RWPE2 (cell line): ENCODE measurements at regions not wholly inside any gene's neighbourhood (a gene's known extent, or its start where the extent isn't known, plus 50 kb on each side); places are given as distances from the start of the nearest gene placed in this dataset.

ENCODE experiments used
- ATAC-seq: fragments of 200-7000 bp; cut with Tn5 transposase; 3 replicates; pipeline ENCODE4 v1.9.1; 2021; ENCODE audit warnings: low read depth
- DNase-seq: peaks from one replicate; pipeline ENCODE4 v3.0.0-alpha.2; 2020; ENCODE audit warnings: low spot score
- H3K27ac ChIP-seq: fragments of 450-650 bp; 2 replicates; pipeline ENCODE4 v1.5.1; 2017; ENCODE audit warnings: mild to moderate bottlenecking; ENCODE audit not compliant: poor library complexity, severe bottlenecking
- H3K27me3 ChIP-seq: fragments of 250-450 bp; sonication (Bioruptor Pico); 2 replicates; pipeline ENCODE4 v1.5.1; 2021; ENCODE audit warnings: mild to moderate bottlenecking, moderate library complexity; ENCODE audit not compliant: insufficient read depth, poor library complexity, severe bottlenecking
- H3K36me3 ChIP-seq: fragments of 250-450 bp; sonication (Bioruptor Pico); 2 replicates; pipeline ENCODE4 v1.5.1; 2020; ENCODE audit warnings: low read depth, mild to moderate bottlenecking, moderate library complexity
- H3K4me1 ChIP-seq: fragments of 250-450 bp; sonication (Bioruptor Pico); 2 replicates; pipeline ENCODE4 v1.5.1; 2021; ENCODE audit warnings: mild to moderate bottlenecking, moderate library complexity; ENCODE audit not compliant: insufficient read depth, poor library complexity, severe bottlenecking
- H3K4me3 ChIP-seq: fragments of 250-450 bp; sonication (Bioruptor Pico); 2 replicates; pipeline ENCODE4 v1.5.1; 2021; ENCODE audit warnings: mild to moderate bottlenecking, moderate library complexity; ENCODE audit not compliant: severe bottlenecking
- H3K9me3 ChIP-seq: fragments of 250-450 bp; sonication (Bioruptor Pico); 2 replicates; pipeline ENCODE4 v1.5.1; 2021; ENCODE audit warnings: mild to moderate bottlenecking, moderate library complexity; ENCODE audit not compliant: severe bottlenecking
- TF ChIP-seq, protein P1 (sequence below): fragments of 450-650 bp; IDR thresholded peaks from one replicate; pipeline ENCODE4 v1.5.1; 2017; ENCODE audit warnings: mild to moderate bottlenecking, moderate library complexity; ENCODE audit not compliant: poor library complexity, severe bottlenecking

DNA sequence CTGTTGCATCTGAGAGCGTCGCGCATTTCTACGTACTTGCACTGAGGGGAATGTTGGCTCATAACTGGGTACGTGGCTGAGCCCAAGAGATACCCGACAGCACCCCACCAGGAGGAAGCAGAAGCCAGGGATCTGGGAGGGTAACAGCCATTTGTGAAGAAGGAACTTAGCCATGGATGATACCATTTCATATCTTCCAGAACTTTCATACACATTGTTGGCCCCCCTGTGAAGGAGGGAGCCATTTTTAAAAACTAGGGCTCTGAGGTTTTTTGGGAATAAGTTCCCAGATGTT lies 101.4 kb upstream of the SLC44A1 start:
- no peaks in the 10 kb centered on the region for H3K4me1 ChIP-seq
- no peak for ATAC-seq
- no peak for DNase-seq
- no peaks in the 10 kb centered on the region for H3K36me3 ChIP-seq
- H3K27ac ChIP-seq = no peak overlapping the region
- no peaks in the 10 kb centered on the region for H3K27me3 ChIP-seq
- no peaks in the 10 kb centered on the region for H3K9me3 ChIP-seq
- H3K4me3 ChIP-seq = no peak overlapping the region
- TF ChIP-seq, protein P1, sequence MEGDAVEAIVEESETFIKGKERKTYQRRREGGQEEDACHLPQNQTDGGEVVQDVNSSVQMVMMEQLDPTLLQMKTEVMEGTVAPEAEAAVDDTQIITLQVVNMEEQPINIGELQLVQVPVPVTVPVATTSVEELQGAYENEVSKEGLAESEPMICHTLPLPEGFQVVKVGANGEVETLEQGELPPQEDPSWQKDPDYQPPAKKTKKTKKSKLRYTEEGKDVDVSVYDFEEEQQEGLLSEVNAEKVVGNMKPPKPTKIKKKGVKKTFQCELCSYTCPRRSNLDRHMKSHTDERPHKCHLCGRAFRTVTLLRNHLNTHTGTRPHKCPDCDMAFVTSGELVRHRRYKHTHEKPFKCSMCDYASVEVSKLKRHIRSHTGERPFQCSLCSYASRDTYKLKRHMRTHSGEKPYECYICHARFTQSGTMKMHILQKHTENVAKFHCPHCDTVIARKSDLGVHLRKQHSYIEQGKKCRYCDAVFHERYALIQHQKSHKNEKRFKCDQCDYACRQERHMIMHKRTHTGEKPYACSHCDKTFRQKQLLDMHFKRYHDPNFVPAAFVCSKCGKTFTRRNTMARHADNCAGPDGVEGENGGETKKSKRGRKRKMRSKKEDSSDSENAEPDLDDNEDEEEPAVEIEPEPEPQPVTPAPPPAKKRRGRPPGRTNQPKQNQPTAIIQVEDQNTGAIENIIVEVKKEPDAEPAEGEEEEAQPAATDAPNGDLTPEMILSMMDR = no peak

DNA sequence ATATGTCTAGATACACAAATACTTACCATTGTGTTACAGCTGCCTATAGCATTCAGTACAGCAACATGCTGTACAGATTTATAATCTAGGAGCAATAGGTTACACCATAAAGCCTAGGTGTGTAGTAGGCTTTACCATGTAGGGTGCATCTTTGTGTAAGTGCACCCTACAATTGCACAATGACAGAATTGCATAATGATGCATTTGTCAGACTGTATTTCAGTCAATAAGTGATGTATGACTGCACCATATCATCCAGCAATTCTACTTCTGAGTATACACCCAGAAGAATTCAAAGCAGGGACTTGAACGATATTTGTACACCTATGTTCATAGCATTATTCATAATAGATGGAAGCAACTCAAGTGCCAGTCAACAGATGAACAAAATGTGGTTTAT lies 100.4 kb upstream of the SLC44A1 start:
- no peak overlapping the region for H3K4me3 ChIP-seq
- no peak for DNase-seq
- TF ChIP-seq, protein P1 = no peak

DNA sequence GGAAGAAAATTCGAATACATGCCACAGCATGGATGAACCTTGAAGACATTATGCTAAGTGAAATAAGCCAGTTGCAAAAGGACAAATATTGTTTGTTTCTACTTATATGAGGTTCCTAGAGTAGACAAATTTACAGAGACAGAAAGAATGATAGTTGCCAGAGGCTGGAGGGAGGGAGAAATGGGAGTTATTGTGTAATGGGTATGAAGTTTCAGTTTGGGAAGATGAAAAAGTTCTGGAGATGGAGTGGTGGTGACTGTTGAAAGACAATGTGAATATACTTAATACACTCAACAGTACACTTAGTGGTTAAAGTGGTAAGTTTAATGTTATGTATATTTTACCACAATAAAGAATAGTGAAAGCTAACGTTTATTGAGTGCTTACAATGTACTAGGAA lies 99.6 kb upstream of the SLC44A1 start:
- no peak for DNase-seq
- Histone ChIP-seq H3K4me1 (no peaks in the 10 kb centered on the region), H3K27me3 (no peaks in the 10 kb centered on the region), H3K4me3 (no peak overlapping the region), H3K27ac (no peak overlapping the region), H3K36me3 (no peaks in the 10 kb centered on the region), H3K9me3 (no peaks in the 10 kb centered on the region)
- TF ChIP-seq, protein P1 = no peak
- ATAC-seq = no peak

More for the DNA sequence above, 100.4 kb upstream of the SLC44A1 start:
- H3K27me3 ChIP-seq = no peaks in the 10 kb centered on the region
- H3K36me3 ChIP-seq = no peaks in the 10 kb centered on the region
- no peak overlapping the region for H3K27ac ChIP-seq
- ATAC-seq = no peak
- H3K4me1 ChIP-seq = no peaks in the 10 kb centered on the region
- no peaks in the 10 kb centered on the region for H3K9me3 ChIP-seq

DNA sequence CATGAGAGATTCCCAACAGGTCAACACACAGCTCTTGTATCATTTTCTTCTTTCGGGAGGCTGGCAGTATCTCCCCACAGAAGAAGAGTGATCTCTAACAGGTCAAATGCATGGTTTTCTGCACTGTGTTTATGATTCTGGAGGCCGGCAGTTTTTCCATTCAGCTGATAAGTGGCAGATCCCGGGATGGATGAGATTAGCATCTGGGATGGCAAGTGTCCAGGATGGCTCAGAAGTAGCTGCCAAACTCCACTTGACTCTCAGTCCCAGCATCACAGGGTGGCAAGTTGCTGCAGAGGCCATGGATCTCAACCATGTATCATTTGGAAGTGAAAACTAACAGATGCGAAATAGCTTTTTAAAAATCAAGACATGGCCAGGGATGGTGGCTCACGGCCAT lies 97.8 kb upstream of the SLC44A1 start:
- H3K27ac ChIP-seq = no peak overlapping the region
- ATAC-seq (no peak), DNase-seq (no peak)
- H3K36me3 ChIP-seq = no peaks in the 10 kb centered on the region
- H3K4me3 ChIP-seq = no peak overlapping the region
- H3K4me1 ChIP-seq = peaks cover 10% of the 10 kb centered on the region
- H3K27me3 ChIP-seq = no peaks in the 10 kb centered on the region
- no peaks in the 10 kb centered on the region for H3K9me3 ChIP-seq
- TF ChIP-seq, protein P1 = no peak

DNA sequence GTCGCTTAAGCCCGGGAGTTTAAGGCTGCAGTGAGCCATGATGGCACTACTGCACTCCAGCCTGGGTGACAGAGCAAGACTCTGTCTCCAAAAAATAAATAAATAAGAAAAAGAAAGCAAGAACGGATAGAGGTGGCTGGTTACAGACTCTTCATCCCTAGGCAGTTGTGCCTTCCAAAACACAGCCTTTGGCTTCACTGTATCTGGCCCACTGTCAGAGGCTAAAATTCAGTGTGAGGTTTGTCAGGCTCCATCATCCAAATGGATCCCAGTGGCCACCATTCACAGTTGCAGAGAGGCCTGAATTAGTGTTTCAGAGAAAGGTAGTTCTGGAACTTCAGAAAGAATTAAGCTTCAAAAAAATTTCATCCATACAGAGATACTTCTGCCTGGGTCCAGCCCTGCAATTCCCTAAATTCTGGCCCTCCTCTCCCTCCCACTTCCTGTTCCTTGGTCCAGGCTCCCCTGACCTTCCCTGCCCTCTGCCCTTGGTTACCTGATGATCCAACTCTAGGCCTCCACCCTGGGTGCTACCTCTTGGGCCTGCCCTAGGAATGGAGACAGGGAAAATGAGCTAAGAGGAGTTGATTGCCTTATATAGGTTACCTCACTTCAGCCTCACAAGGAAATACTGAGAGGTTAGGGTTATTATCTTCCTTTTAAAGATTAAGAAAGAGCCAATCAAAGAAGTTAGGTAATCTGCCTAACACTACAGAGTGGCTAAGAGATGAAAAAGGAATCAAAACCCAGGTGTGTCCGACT lies 97.2 kb upstream of the SLC44A1 start:
- TF ChIP-seq, protein P1 = no peak
- ATAC-seq (no peak), DNase-seq (no peak)
- no peak overlapping the region for H3K4me3 ChIP-seq
- H3K9me3 ChIP-seq = no peaks in the 10 kb centered on the region
- H3K27me3 ChIP-seq = no peaks in the 10 kb centered on the region
- H3K36me3 ChIP-seq = no peaks in the 10 kb centered on the region
- no peak overlapping the region for H3K27ac ChIP-seq
- peaks cover 12% of the 10 kb centered on the region for H3K4me1 ChIP-seq
